Body of pancreas (tissue), 4 donors: ENCODE measurements at regions not wholly inside any gene's neighbourhood (a gene's known extent, or its start where the extent isn't known, plus 50 kb on each side); places are given as distances from the start of the nearest gene placed in this dataset.

Experiments
- CTCF ChIP-seq, 7 experiments: fragments of 450-650 bp in 4 of 7; fragments of 200-600 bp in 3 of 7; sonication (generic) in 3 of 7; IDR thresholded peaks; one replicate each; pipeline ENCODE4 v1.5.1; 2016 to 2019; ENCODE audit warnings: antibody characterized with exemption in 7 of 7
- POLR2A ChIP-seq, 3 donors: fragments of 450-650 bp; IDR thresholded peaks; one replicate each; pipeline ENCODE4 v1.6.1; 2016; ENCODE audit warnings: antibody characterized with exemption in 3 of 3, mild to moderate bottlenecking in 2 of 3

- TF ChIP-seq CTCF (IDR thresholded peaks at IDR 0.05) = no peak
- no peak for TF ChIP-seq POLR2A (IDR thresholded peaks at IDR 0.05)
Measured at GRCh38 chr3:20442846-20443245, 256.8 kb upstream of the SGO1 start.
